GM18511 (cell line): ENCODE measurements at regions not wholly inside any gene's neighbourhood (a gene's known extent, or its start where the extent isn't known, plus 50 kb on each side); places are given as distances from the start of the nearest gene placed in this dataset.

Experiments
- ATAC-seq: cut with Tn5 transposase; IDR thresholded peaks from one replicate; pipeline ENCODE4 v1.9.1; 2021; ENCODE audit warnings: mild to moderate bottlenecking, moderate library complexity; ENCODE audit not compliant: unreplicated experiment

- no peak for ATAC-seq
These were observed 109.0 kb upstream of the ATP2B1 start for GRCh38 chr12:89817501-89818226.

- ATAC-seq = no peak
These were observed 106.6 kb upstream of the ATP2B1 start for GRCh38 chr12:89815225-89815624.

- no peak for ATAC-seq
These were observed 94.8 kb upstream of the ATP2B1 start for GRCh38 chr12:89803412-89803811.

GRCh38 chr12:89801284-89801683, 92.6 kb upstream of the ATP2B1 start:
- no peak for ATAC-seq

GRCh38 chr12:89800435-89800834, 91.8 kb upstream of the ATP2B1 start:
- no peak for ATAC-seq

- no peak for ATAC-seq
These were observed 90.7 kb upstream of the ATP2B1 start for GRCh38 chr12:89799316-89799715.

- ATAC-seq = no peak
These were observed 88.8 kb upstream of the ATP2B1 start for GRCh38 chr12:89797436-89797835.

- no peak for ATAC-seq
These were observed 88.3 kb upstream of the ATP2B1 start for GRCh38 chr12:89796798-89797382.

- no peak for ATAC-seq
These were observed 85.3 kb upstream of the ATP2B1 start for GRCh38 chr12:89793946-89794345.

GRCh38 chr12:89791286-89791685, 82.6 kb upstream of the ATP2B1 start:
- ATAC-seq = no peak

- peak; percentile 92 for ATAC-seq
These were observed 81.2 kb upstream of the ATP2B1 start for GRCh38 chr12:89789862-89790261.

GRCh38 chr12:89787763-89788162, 79.1 kb upstream of the ATP2B1 start:
- no peak for ATAC-seq

GRCh38 chr12:89786177-89786810, 77.7 kb upstream of the ATP2B1 start:
- no peak for ATAC-seq

- ATAC-seq = peak; percentile 59
These were observed 74.9 kb upstream of the ATP2B1 start for GRCh38 chr12:89783359-89784060.

- ATAC-seq = no peak
These were observed 74.2 kb upstream of the ATP2B1 start for GRCh38 chr12:89782807-89783206.

GRCh38 chr12:89781946-89782550, 73.4 kb upstream of the ATP2B1 start:
- ATAC-seq = no peak

- ATAC-seq = no peak
These were observed 72.5 kb upstream of the ATP2B1 start for GRCh38 chr12:89781156-89781555.

GRCh38 chr12:89779090-89779489, 70.5 kb upstream of the ATP2B1 start:
- no peak for ATAC-seq

GRCh38 chr12:89777733-89778379, 69.2 kb upstream of the ATP2B1 start:
- no peak for ATAC-seq

- no peak for ATAC-seq
These were observed 67.3 kb upstream of the ATP2B1 start for GRCh38 chr12:89775986-89776365.
